CD14-positive monocyte (primary cell): ENCODE measurements at regions not wholly inside any gene's neighbourhood (a gene's known extent, or its start where the extent isn't known, plus 50 kb on each side); places are given as distances from the start of the nearest gene placed in this dataset.

Experiments used
- DNase-seq, 3 donors: peaks; one replicate each; pipeline ENCODE4 v3.0.0-alpha.2; 2011 to 2022
- H2AFZ ChIP-seq: 2 replicates; pipeline ENCODE4 v1.6.0; 2012; ENCODE audit warnings: mild to moderate bottlenecking, low read depth, low read length, inconsistent platforms; ENCODE audit not compliant: insufficient read depth, poor library complexity, severe bottlenecking
- H3K27ac ChIP-seq, 2 donors: 1 replicate in 1 of 2; 2 replicates in 1 of 2; pipeline ENCODE4 v1.5.1; 2012 to 2013; ENCODE audit warnings: low read length in 2 of 2, control low read depth in 1 of 2, inconsistent platforms in 1 of 2, low read depth in 1 of 2, mild to moderate bottlenecking in 1 of 2
- H3K27me3 ChIP-seq, 2 donors: one replicate each; pipeline versions ENCODE4 v1.6.0 to v1.6.1; 2011 to 2013; ENCODE audit warnings: low read length in 2 of 2; ENCODE audit not compliant: control insufficient read depth in 2 of 2, insufficient read depth in 2 of 2
- H3K36me3 ChIP-seq, 2 donors: replicated peaks in 1 of 2; 1 replicate in 1 of 2; 2 replicates in 1 of 2; pipeline versions ENCODE4 v1.5.1 to v1.6.1; 2012 to 2013; ENCODE audit warnings: low read length in 2 of 2, control low read depth in 1 of 2, inconsistent platforms in 1 of 2, mild to moderate bottlenecking in 1 of 2; ENCODE audit not compliant: insufficient read depth in 2 of 2, control insufficient read depth in 1 of 2
- H3K4me1 ChIP-seq, 2 donors: 1 replicate in 1 of 2; 2 replicates in 1 of 2; pipeline versions ENCODE4 v1.5.1 to v1.6.1; 2012 to 2013; ENCODE audit warnings: low read length in 2 of 2, control low read depth in 1 of 2, inconsistent platforms in 1 of 2, mild to moderate bottlenecking in 1 of 2, moderate library complexity in 1 of 2; ENCODE audit not compliant: insufficient read depth in 2 of 2, control insufficient read depth in 1 of 2
- H3K4me2 ChIP-seq: replicated peaks from 2 replicates; pipeline ENCODE3; 2012; ENCODE audit warnings: low read length, moderate library complexity, mild to moderate bottlenecking; ENCODE audit not compliant: poor library complexity, severe bottlenecking; ENCODE audit errors: extremely low read depth
- H3K4me3 ChIP-seq, 3 experiments: fragments of 200-600 bp in 1 of 3; sonication (generic) in 1 of 3; replicated peaks in 1 of 3; 1 replicate in 2 of 3; 2 replicates in 1 of 3; pipeline ENCODE4 v1.5.1; 2011 to 2013; ENCODE audit warnings: low read length in 3 of 3, mild to moderate bottlenecking in 3 of 3, control low read depth in 2 of 3, low read depth in 2 of 3, inconsistent platforms in 1 of 3, moderate library complexity in 1 of 3
- H3K79me2 ChIP-seq: 2 replicates; pipeline ENCODE4 v1.6.0; 2012; ENCODE audit warnings: mild to moderate bottlenecking, control low read depth, inconsistent platforms, low read length, moderate library complexity; ENCODE audit not compliant: insufficient read depth
- H3K9ac ChIP-seq: 2 replicates; pipeline ENCODE4 v1.6.0; 2017; ENCODE audit warnings: low read length, mild to moderate bottlenecking; ENCODE audit not compliant: insufficient read depth, poor library complexity, severe bottlenecking
- H3K9me3 ChIP-seq, 2 donors: replicated peaks in 1 of 2; 1 replicate in 1 of 2; 2 replicates in 1 of 2; pipeline versions ENCODE4 v1.5.1 to v1.6.1; 2012 to 2013; ENCODE audit warnings: low read length in 2 of 2, control low read depth in 1 of 2; ENCODE audit not compliant: control insufficient read depth in 1 of 2, insufficient read depth in 1 of 2
- H4K20me1 ChIP-seq: 2 replicates; pipeline ENCODE4 v1.6.0; 2012; ENCODE audit warnings: mild to moderate bottlenecking, low read length, control low read depth, moderate library complexity; ENCODE audit not compliant: insufficient read depth
- H3K27ac Mint-ChIP-seq, 7 donors: one replicate each; pipeline ENCODE4 v1.8.0; 2020; ENCODE audit warnings: mild to moderate bottlenecking in 7 of 7, mixed read lengths in 7 of 7, moderate library complexity in 6 of 7, inconsistent platforms in 2 of 7
- H3K27me3 Mint-ChIP-seq, 3 donors: one replicate each; pipeline ENCODE4 v1.8.0; 2021 to 2022; ENCODE audit warnings: low read depth in 3 of 3, mild to moderate bottlenecking in 3 of 3, mixed read lengths in 3 of 3, moderate library complexity in 3 of 3, inconsistent platforms in 1 of 3
- H3K36me3 Mint-ChIP-seq, 2 donors: one replicate each; pipeline ENCODE4 v1.8.0; 2020; ENCODE audit warnings: mixed read lengths in 2 of 2, inconsistent platforms in 1 of 2, mild to moderate bottlenecking in 1 of 2
- H3K4me1 Mint-ChIP-seq: one replicate; pipeline ENCODE4 v1.8.0; 2020; ENCODE audit warnings: mild to moderate bottlenecking, mixed read lengths
- H3K4me3 Mint-ChIP-seq, 2 donors: one replicate each; pipeline ENCODE4 v1.8.0; 2020; ENCODE audit warnings: mild to moderate bottlenecking in 2 of 2, mixed read lengths in 2 of 2, moderate library complexity in 1 of 2
- H3K9me3 Mint-ChIP-seq, 7 donors: one replicate each; pipeline ENCODE4 v1.8.0; 2020 to 2022; ENCODE audit warnings: mixed read lengths in 7 of 7, mild to moderate bottlenecking in 6 of 7, moderate library complexity in 6 of 7, inconsistent platforms in 2 of 7
- WGBS: methylation state at CpG from one replicate; pipeline ENCODE4 v1.1.5; 2013; ENCODE audit warnings: missing lambda C conversion rate; ENCODE audit not compliant: insufficient coverage; 5-methylcytosine and 5-hydroxymethylcytosine counted together
- intact Hi-C, 2 donors: fragments of 100-400 bp; cut with micrococcal nuclease; formaldehyde crosslinking; loops; one replicate each; pipeline versions ENCODE4 v1.15.0 to v1.15.1; 2023
- TF ChIP-seq, protein P1 (sequence below): fragments of 200-600 bp; IDR thresholded peaks from one replicate; pipeline ENCODE4 v1.8.0; 2022; ENCODE audit warnings: antibody characterized with exemption, mild to moderate bottlenecking

DNA sequence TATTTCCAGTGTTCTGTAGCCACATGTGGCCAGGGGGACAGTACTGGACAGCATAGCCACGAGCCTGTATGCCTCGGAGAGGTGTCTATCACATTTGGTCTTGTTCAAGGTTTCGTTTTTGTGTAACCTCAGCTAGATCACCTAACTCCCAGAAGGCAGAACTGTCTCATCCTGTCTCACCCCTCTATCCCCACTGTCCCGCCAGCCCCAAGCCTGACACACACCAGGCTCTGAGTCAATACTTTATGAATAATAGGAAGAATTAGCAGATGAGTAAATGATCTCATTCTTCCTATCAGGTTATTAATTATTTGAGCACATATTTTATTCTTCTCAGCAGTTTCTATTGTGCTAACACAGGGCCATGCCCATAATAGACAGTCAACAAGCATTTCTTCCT lies 132.2 kb downstream of the NUFIP1 start:
- Histone ChIP-seq H3K9me3 (no peaks in the 10 kb centered on the region), H3K4me2 (no peak overlapping the region), H3K4me3 (no peak overlapping the region), H3K27ac (no peak overlapping the region), H3K4me1 (no peaks in the 10 kb centered on the region), H3K27me3 (no peaks in the 10 kb centered on the region), H2AFZ (no peak overlapping the region), H4K20me1 (no peaks in the 10 kb centered on the region), H3K9ac (no peak overlapping the region), H3K36me3 (no peaks in the 10 kb centered on the region), H3K79me2 (no peaks in the 10 kb centered on the region)
- intact Hi-C loops = no loop called here
- TF ChIP-seq, protein P1, sequence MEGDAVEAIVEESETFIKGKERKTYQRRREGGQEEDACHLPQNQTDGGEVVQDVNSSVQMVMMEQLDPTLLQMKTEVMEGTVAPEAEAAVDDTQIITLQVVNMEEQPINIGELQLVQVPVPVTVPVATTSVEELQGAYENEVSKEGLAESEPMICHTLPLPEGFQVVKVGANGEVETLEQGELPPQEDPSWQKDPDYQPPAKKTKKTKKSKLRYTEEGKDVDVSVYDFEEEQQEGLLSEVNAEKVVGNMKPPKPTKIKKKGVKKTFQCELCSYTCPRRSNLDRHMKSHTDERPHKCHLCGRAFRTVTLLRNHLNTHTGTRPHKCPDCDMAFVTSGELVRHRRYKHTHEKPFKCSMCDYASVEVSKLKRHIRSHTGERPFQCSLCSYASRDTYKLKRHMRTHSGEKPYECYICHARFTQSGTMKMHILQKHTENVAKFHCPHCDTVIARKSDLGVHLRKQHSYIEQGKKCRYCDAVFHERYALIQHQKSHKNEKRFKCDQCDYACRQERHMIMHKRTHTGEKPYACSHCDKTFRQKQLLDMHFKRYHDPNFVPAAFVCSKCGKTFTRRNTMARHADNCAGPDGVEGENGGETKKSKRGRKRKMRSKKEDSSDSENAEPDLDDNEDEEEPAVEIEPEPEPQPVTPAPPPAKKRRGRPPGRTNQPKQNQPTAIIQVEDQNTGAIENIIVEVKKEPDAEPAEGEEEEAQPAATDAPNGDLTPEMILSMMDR = no peak
- no peaks in the 10 kb centered on the region for H3K9me3 Mint-ChIP-seq
- peaks cover 0 to 6% (median 5%) of the 10 kb centered on the region in 3 donors for H3K27me3 Mint-ChIP-seq
- H3K27ac Mint-ChIP-seq = no peak overlapping the region
- no peak for DNase-seq
- WGBS = 100% methylated on average over 2 of the region's 4 CpGs
- no peaks in the 10 kb centered on the region for H3K4me1 Mint-ChIP-seq
- no peaks in the 10 kb centered on the region for H3K36me3 Mint-ChIP-seq
- no peak overlapping the region for H3K4me3 Mint-ChIP-seq

DNA sequence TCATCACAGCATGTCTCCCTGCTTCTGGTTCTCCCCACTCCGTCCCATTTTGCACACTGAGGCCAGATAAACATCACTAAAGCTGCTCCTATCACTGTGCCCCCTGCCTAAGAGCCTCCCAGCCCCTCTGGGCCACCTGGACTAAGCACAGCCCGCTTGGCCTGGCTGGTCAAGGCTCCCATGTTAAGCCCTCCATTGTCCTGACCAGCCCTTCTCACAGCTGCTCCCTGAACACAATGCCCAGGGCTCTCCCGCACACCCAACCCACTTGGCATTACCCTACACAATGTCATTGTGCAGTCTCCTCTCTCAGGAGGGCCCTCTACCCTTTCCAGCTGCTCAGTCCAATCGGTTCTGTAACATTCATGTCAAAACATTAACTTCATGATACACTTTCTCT lies 133.4 kb downstream of the NUFIP1 start:
- H3K4me3 ChIP-seq = no peak overlapping the region
- H3K27ac Mint-ChIP-seq = no peak overlapping the region
- H3K4me1 Mint-ChIP-seq = no peaks in the 10 kb centered on the region
- H3K27me3 ChIP-seq = no peaks in the 10 kb centered on the region
- no peaks in the 10 kb centered on the region for H3K9me3 Mint-ChIP-seq
- H3K36me3 Mint-ChIP-seq = no peaks in the 10 kb centered on the region
- TF ChIP-seq, protein P1 = no peak
- H3K36me3 ChIP-seq = no peaks in the 10 kb centered on the region
- no peaks in the 10 kb centered on the region for H3K4me1 ChIP-seq
- intact Hi-C loops = no loop called here
- H3K27me3 Mint-ChIP-seq = peaks cover 0 to 5% (median 4%) of the 10 kb centered on the region in 3 donors
- 68% methylated on average over 4 of the region's 4 CpGs for WGBS
- no peaks in the 10 kb centered on the region for H3K79me2 ChIP-seq
- H3K4me3 Mint-ChIP-seq = no peak overlapping the region
- no peak for DNase-seq
- no peaks in the 10 kb centered on the region for H4K20me1 ChIP-seq
- H3K9me3 ChIP-seq = no peaks in the 10 kb centered on the region
- H3K27ac ChIP-seq = no peak overlapping the region
- H2AFZ ChIP-seq = no peak overlapping the region
- no peak overlapping the region for H3K9ac ChIP-seq
- no peak overlapping the region for H3K4me2 ChIP-seq
